Liver (tissue), 8 donors: ENCODE measurements at regions not wholly inside any gene's neighbourhood (a gene's known extent, or its start where the extent isn't known, plus 50 kb on each side); places are given as distances from the start of the nearest gene placed in this dataset.
"Not testable (repeated sequence)": the region's sequence is repeated elsewhere in the genome, so short reads cannot be mapped to it uniquely, and the experiment has no call there.

Experiments used
- DNase-seq: peaks from one replicate; pipeline ENCODE4 v3.0.0-alpha.2; 2017; ENCODE audit warnings: low spot score
- H3K27ac ChIP-seq, 2 donors: one replicate each; pipeline ENCODE4 v1.7.0; 2013; ENCODE audit warnings: inconsistent platforms in 2 of 2, low read length in 2 of 2, control low read depth in 1 of 2, low read depth in 1 of 2, mild to moderate bottlenecking in 1 of 2
- H3K27me3 ChIP-seq, 4 donors: one replicate each; pipeline versions ENCODE4 v1.6.1 to v1.7.0; 2013; ENCODE audit warnings: low read length in 3 of 4, inconsistent platforms in 1 of 4, mild to moderate bottlenecking in 1 of 4, moderate library complexity in 1 of 4; ENCODE audit not compliant: control insufficient read depth in 4 of 4, insufficient read depth in 4 of 4
- H3K36me3 ChIP-seq, 4 donors: one replicate each; pipeline versions ENCODE4 v1.6.1 to v1.7.0; 2013; ENCODE audit warnings: low read length in 3 of 4, mild to moderate bottlenecking in 3 of 4, low read depth in 1 of 4, moderate library complexity in 1 of 4; ENCODE audit not compliant: control insufficient read depth in 4 of 4, insufficient read depth in 3 of 4
- H3K4me1 ChIP-seq, 4 donors: one replicate each; pipeline versions ENCODE4 v1.6.1 to v1.7.0; 2013; ENCODE audit warnings: low read length in 3 of 4, mild to moderate bottlenecking in 3 of 4, moderate library complexity in 1 of 4; ENCODE audit not compliant: control insufficient read depth in 4 of 4, insufficient read depth in 4 of 4
- H3K4me3 ChIP-seq, 3 donors: one replicate each; pipeline versions ENCODE4 v1.6.1 to v1.7.0; 2013; ENCODE audit warnings: low read length in 3 of 3, control low read depth in 1 of 3, low read depth in 1 of 3, mild to moderate bottlenecking in 1 of 3
- H3K9ac ChIP-seq, 2 donors: one replicate each; pipeline ENCODE4 v1.7.0; 2013; ENCODE audit warnings: low read length in 2 of 2, mild to moderate bottlenecking in 2 of 2, moderate library complexity in 2 of 2, control low read depth in 1 of 2, low read depth in 1 of 2
- H3K9me3 ChIP-seq, 4 donors: one replicate each; pipeline versions ENCODE4 v1.6.1 to v1.7.0; 2013; ENCODE audit warnings: low read length in 3 of 4; ENCODE audit not compliant: control insufficient read depth in 4 of 4
- EGR1 ChIP-seq, 2 donors: IDR thresholded peaks; 2 replicates each; pipeline ENCODE4 v1.6.1; 2016 to 2018; ENCODE audit warnings: antibody characterized with exemption in 2 of 2, low read depth in 2 of 2
- GABPA ChIP-seq, 2 donors: IDR thresholded peaks in 1 of 2; conservative IDR thresholded peaks in 1 of 2; 2 replicates each; pipeline ENCODE4 v1.6.1; 2016; ENCODE audit warnings: antibody characterized with exemption in 2 of 2, mild to moderate bottlenecking in 1 of 2, moderate library complexity in 1 of 2
- HNF4A ChIP-seq, 2 donors: conservative IDR thresholded peaks; 2 replicates each; pipeline ENCODE4 v1.6.1; 2016; ENCODE audit warnings: antibody characterized with exemption in 2 of 2, mild to moderate bottlenecking in 2 of 2
- HNF4G ChIP-seq: IDR thresholded peaks from 2 replicates; pipeline ENCODE4 v1.6.1; 2016; ENCODE audit warnings: antibody characterized with exemption
- NR2F2 ChIP-seq: IDR thresholded peaks from 2 replicates; pipeline ENCODE4 v1.6.1; 2016; ENCODE audit warnings: antibody characterized with exemption
- RAD21 ChIP-seq, 2 donors: IDR thresholded peaks; 2 replicates each; pipeline ENCODE4 v1.6.1; 2016; ENCODE audit warnings: antibody characterized with exemption in 2 of 2, mild to moderate bottlenecking in 2 of 2
- RXRA ChIP-seq, 2 donors: IDR thresholded peaks; 2 replicates each; pipeline ENCODE4 v1.6.1; 2017 to 2018; ENCODE audit warnings: antibody characterized with exemption in 2 of 2, mild to moderate bottlenecking in 1 of 2
- YY1 ChIP-seq: IDR thresholded peaks from 2 replicates; pipeline ENCODE4 v1.6.1; 2016; ENCODE audit warnings: antibody characterized with exemption, mild to moderate bottlenecking
- WGBS: extraction: QIAGEN DNeasy Blood & Tissue Kit; methylation state at CpG from one replicate; pipeline ENCODE4 v1.1.7; 2013; 5-methylcytosine and 5-hydroxymethylcytosine counted together
- TF ChIP-seq, protein P1 (sequence below): fragments of 150-350 bp; IDR thresholded peaks from 2 replicates; pipeline ENCODE4 v1.5.1; 2017; ENCODE audit warnings: improper control_type of control experiment, low read depth, low read length; ENCODE audit not compliant: missing input control
- TF ChIP-seq, protein P2 (sequence below): IDR thresholded peaks from 2 replicates; pipeline ENCODE4 v1.6.1; 2016; ENCODE audit warnings: antibody characterized with exemption
- TF ChIP-seq, protein P3 (sequence below): IDR thresholded peaks from 2 replicates; pipeline ENCODE4 v1.6.1; 2016; ENCODE audit warnings: antibody characterized with exemption
- donor health status: healthy.
- donor health status: healthy.
- donor health status: healthy.
- donor health status: healthy.
- donor health status: healthy.

DNA sequence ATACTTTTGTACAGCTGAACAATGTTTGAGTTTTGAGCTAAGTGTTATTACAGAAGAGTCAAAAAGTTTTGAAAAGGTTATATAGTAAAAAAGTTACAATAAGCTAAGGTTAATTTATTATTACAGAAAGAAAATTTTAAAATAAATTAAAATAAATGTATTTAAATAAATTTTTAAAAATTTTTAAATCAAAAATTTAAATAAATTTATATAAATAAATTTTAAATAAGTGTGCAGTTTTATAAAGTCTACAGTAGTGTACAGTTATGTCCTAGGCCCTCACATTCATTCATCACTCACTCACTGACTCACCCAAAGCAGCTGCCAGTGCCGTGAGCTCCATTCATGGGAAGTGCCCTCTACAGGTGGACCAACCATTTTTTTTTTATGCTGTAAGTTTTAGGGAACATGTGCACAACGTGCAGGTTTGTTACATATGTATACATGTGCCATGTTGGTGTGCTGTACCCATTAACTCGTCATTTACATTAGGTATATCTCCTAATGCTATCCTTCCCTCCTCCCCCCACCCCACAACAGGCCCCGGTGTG lies 462.9 kb upstream of the ZMIZ1 start:
- TF ChIP-seq, protein P1, sequence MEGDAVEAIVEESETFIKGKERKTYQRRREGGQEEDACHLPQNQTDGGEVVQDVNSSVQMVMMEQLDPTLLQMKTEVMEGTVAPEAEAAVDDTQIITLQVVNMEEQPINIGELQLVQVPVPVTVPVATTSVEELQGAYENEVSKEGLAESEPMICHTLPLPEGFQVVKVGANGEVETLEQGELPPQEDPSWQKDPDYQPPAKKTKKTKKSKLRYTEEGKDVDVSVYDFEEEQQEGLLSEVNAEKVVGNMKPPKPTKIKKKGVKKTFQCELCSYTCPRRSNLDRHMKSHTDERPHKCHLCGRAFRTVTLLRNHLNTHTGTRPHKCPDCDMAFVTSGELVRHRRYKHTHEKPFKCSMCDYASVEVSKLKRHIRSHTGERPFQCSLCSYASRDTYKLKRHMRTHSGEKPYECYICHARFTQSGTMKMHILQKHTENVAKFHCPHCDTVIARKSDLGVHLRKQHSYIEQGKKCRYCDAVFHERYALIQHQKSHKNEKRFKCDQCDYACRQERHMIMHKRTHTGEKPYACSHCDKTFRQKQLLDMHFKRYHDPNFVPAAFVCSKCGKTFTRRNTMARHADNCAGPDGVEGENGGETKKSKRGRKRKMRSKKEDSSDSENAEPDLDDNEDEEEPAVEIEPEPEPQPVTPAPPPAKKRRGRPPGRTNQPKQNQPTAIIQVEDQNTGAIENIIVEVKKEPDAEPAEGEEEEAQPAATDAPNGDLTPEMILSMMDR: peak; percentile 6
- TF ChIP-seq RAD21 (IDR thresholded peaks at IDR 0.05) (peak in 1 of 2 donors; percentile 26), HNF4A (conservative IDR thresholded peaks at IDR 0.05) (no peak)
- DNase-seq: peak; percentile 19
- Histone ChIP-seq H3K9ac (no peak overlapping the region), H3K4me1 (no peaks in the 10 kb centered on the region), H3K36me3 (no peaks in the 10 kb centered on the region), H3K4me3 (no peak overlapping the region), H3K27me3 (no peaks in the 10 kb centered on the region), H3K27ac (no peak overlapping the region), H3K9me3 (peaks cover 0 to 2% (median 0%) of the 10 kb centered on the region in 4 donors)
- WGBS: 79% methylated on average over 4 of the region's 4 CpGs

DNA sequence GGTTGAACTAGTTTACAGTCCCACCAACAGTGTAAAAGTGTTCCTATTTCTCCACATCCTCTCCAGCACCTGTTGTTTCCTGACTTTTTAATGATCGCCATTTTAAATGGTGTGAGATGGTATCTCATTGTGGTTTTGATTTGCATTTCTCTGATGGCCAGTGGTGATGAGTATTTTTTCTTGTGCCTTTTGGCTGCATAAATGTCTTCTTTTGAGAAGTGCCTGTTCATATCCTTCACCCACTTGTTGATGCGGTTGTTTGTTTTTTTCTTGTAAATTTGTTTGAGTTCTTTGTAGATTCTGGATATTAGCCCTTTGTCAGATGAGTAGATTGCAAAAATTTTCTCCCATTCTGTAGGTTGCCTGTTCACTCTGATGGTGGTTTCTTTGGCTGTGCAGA lies 462.0 kb upstream of the ZMIZ1 start:
- not testable (repeated sequence) for H3K4me3 ChIP-seq, H3K9ac ChIP-seq, H3K9me3 ChIP-seq, H3K27ac ChIP-seq, H3K36me3 ChIP-seq, H3K27me3 ChIP-seq, H3K4me1 ChIP-seq, DNase-seq
- 92% methylated on average over 2 of the region's 2 CpGs for WGBS

DNA sequence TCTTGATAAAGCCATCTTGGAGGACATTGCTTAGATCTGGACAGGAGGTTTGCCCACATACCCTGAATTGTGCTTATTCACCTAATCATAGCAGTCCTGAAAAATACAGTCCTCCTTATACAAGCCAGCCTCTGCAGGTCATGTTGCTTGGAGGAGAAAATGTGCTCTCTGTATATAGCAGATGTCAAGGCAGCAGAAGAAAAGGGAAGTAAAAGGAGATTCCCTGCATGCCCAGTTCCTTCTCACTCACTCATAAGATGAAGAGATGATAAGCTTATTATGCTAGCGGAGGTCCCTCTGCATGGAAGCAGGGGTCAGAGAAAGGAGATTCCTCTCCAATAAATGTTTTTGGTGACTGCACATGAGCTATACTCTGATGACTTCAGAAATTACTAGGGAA lies 458.8 kb upstream of the ZMIZ1 start:
- no peaks in the 10 kb centered on the region for H3K27me3 ChIP-seq
- TF ChIP-seq, protein P2, sequence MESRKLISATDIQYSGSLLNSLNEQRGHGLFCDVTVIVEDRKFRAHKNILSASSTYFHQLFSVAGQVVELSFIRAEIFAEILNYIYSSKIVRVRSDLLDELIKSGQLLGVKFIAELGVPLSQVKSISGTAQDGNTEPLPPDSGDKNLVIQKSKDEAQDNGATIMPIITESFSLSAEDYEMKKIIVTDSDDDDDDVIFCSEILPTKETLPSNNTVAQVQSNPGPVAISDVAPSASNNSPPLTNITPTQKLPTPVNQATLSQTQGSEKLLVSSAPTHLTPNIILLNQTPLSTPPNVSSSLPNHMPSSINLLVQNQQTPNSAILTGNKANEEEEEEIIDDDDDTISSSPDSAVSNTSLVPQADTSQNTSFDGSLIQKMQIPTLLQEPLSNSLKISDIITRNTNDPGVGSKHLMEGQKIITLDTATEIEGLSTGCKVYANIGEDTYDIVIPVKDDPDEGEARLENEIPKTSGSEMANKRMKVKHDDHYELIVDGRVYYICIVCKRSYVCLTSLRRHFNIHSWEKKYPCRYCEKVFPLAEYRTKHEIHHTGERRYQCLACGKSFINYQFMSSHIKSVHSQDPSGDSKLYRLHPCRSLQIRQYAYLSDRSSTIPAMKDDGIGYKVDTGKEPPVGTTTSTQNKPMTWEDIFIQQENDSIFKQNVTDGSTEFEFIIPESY: no peak
- TF ChIP-seq HNF4G: no peak
- TF ChIP-seq YY1: no peak
- TF ChIP-seq GABPA (IDR thresholded peaks at IDR 0.05 in 1 of 2, conservative IDR thresholded peaks at IDR 0.05 in 1 of 2): no peak
- TF ChIP-seq RAD21 (IDR thresholded peaks at IDR 0.05): no peak
- TF ChIP-seq HNF4A (conservative IDR thresholded peaks at IDR 0.05): no peak
- no peak for TF ChIP-seq NR2F2
- TF ChIP-seq RXRA (IDR thresholded peaks at IDR 0.05): no peak
- TF ChIP-seq, protein P1: no peak
- TF ChIP-seq, protein P3, sequence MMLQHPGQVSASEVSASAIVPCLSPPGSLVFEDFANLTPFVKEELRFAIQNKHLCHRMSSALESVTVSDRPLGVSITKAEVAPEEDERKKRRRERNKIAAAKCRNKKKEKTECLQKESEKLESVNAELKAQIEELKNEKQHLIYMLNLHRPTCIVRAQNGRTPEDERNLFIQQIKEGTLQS: no peak
- TF ChIP-seq EGR1 (IDR thresholded peaks at IDR 0.05; ENCODE audit: low read depth in 2 of 2): no peak
- H3K36me3 ChIP-seq: no peaks in the 10 kb centered on the region
- H3K4me1 ChIP-seq: no peaks in the 10 kb centered on the region
- H3K27ac ChIP-seq: no peak overlapping the region
- peaks cover 0 to 2% (median 0%) of the 10 kb centered on the region in 4 donors for H3K9me3 ChIP-seq
- no peak for DNase-seq
- 89% methylated on average over 1 of the region's 1 CpG for WGBS
- no peak overlapping the region for H3K4me3 ChIP-seq
- H3K9ac ChIP-seq: no peak overlapping the region
